ENCODE measurements at regions not wholly inside any gene's neighbourhood (a gene's known extent, or its start where the extent isn't known, plus 50 kb on each side); places are given as distances from the start of the nearest gene placed in this dataset.

DNA sequence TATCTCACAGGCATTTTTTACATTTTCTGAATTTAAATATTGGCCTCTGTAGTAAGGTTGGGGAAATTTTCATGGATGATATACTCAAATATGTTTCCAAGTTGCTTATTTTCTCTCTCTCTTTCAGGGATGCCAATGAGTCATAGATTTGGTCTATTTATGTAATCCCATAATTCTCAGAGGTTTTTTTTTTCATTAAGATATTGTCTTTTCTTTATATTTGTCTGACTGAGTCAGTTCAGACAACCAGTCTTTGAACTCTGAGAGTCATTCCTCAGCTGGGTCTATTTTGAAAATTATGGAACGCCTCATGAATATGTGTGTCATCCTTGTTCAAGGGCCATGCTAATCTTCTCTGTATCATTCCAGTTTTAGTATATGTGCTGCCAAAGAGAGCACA lies 223.2 kb downstream of the PCSK1 start:
- TF ChIP-seq, protein P1, sequence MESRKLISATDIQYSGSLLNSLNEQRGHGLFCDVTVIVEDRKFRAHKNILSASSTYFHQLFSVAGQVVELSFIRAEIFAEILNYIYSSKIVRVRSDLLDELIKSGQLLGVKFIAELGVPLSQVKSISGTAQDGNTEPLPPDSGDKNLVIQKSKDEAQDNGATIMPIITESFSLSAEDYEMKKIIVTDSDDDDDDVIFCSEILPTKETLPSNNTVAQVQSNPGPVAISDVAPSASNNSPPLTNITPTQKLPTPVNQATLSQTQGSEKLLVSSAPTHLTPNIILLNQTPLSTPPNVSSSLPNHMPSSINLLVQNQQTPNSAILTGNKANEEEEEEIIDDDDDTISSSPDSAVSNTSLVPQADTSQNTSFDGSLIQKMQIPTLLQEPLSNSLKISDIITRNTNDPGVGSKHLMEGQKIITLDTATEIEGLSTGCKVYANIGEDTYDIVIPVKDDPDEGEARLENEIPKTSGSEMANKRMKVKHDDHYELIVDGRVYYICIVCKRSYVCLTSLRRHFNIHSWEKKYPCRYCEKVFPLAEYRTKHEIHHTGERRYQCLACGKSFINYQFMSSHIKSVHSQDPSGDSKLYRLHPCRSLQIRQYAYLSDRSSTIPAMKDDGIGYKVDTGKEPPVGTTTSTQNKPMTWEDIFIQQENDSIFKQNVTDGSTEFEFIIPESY (IDR thresholded peaks at IDR 0.05), result no peak
- TF ChIP-seq NRF1 (conservative IDR thresholded peaks at IDR 0.05; ENCODE audit: low read depth, low read length), result no peak
- no peak for TF ChIP-seq YBX1 (IDR thresholded peaks at IDR 0.05)
- TF ChIP-seq POLR2A (IDR thresholded peaks at IDR 0.05; ENCODE audit: low read depth, low read length), result no peak
- TF ChIP-seq CBFB (IDR thresholded peaks at IDR 0.05; ENCODE audit: low read depth), result no peak
- TF ChIP-seq, protein P2, sequence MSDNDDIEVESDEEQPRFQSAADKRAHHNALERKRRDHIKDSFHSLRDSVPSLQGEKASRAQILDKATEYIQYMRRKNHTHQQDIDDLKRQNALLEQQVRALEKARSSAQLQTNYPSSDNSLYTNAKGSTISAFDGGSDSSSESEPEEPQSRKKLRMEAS (IDR thresholded peaks at IDR 0.05; ENCODE audit: low read depth, low read length), result no peak
- TF ChIP-seq YY1 (IDR thresholded peaks at IDR 0.05; ENCODE audit: low read depth, low read length), result no peak
- TF ChIP-seq, protein P3, sequence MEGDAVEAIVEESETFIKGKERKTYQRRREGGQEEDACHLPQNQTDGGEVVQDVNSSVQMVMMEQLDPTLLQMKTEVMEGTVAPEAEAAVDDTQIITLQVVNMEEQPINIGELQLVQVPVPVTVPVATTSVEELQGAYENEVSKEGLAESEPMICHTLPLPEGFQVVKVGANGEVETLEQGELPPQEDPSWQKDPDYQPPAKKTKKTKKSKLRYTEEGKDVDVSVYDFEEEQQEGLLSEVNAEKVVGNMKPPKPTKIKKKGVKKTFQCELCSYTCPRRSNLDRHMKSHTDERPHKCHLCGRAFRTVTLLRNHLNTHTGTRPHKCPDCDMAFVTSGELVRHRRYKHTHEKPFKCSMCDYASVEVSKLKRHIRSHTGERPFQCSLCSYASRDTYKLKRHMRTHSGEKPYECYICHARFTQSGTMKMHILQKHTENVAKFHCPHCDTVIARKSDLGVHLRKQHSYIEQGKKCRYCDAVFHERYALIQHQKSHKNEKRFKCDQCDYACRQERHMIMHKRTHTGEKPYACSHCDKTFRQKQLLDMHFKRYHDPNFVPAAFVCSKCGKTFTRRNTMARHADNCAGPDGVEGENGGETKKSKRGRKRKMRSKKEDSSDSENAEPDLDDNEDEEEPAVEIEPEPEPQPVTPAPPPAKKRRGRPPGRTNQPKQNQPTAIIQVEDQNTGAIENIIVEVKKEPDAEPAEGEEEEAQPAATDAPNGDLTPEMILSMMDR (IDR thresholded peaks at IDR 0.05 in 2 of 3, conservative IDR thresholded peaks at IDR 0.05 in 1 of 3; ENCODE audit: control insufficient read depth in 2 of 3, extremely low read depth in 1 of 3, insufficient read depth in 1 of 3, low read depth in 3 of 3, low read length in 3 of 3), result no peak
- TF ChIP-seq, protein P4, sequence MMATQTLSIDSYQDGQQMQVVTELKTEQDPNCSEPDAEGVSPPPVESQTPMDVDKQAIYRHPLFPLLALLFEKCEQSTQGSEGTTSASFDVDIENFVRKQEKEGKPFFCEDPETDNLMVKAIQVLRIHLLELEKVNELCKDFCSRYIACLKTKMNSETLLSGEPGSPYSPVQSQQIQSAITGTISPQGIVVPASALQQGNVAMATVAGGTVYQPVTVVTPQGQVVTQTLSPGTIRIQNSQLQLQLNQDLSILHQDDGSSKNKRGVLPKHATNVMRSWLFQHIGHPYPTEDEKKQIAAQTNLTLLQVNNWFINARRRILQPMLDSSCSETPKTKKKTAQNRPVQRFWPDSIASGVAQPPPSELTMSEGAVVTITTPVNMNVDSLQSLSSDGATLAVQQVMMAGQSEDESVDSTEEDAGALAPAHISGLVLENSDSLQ (IDR thresholded peaks at IDR 0.05), result no peak
- no peak for TF ChIP-seq JUNB (IDR thresholded peaks at IDR 0.05)
- no peak for TF ChIP-seq CHD2 (IDR thresholded peaks at IDR 0.05; ENCODE audit: borderline replicate concordance, low read depth, low read length)
- TF ChIP-seq TAF1 (IDR thresholded peaks at IDR 0.05; ENCODE audit: borderline replicate concordance, low read depth, low read length), result no peak
- TF ChIP-seq, protein P5, sequence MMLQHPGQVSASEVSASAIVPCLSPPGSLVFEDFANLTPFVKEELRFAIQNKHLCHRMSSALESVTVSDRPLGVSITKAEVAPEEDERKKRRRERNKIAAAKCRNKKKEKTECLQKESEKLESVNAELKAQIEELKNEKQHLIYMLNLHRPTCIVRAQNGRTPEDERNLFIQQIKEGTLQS (IDR thresholded peaks at IDR 0.05; ENCODE audit: borderline replicate concordance, extremely low read depth, low read depth, low read length), result no peak
- no peak for TF ChIP-seq RAD21 (IDR thresholded peaks at IDR 0.05; ENCODE audit: insufficient read depth, low read depth, low read length)
